ENCODE measurements at regions not wholly inside any gene's neighbourhood (a gene's known extent, or its start where the extent isn't known, plus 50 kb on each side); places are given as distances from the start of the nearest gene placed in this dataset.

- DNase-seq (ENCODE audit: low spot score) (no peak), ATAC-seq (no peak)
- H3K36me3 Mint-ChIP-seq (ENCODE audit: low read depth) = no peaks in the 10 kb centered on the region
These were observed 770.7 kb downstream of the LTN1 start for GRCh38 chr21:28221984-28222383.

More at GRCh38 chr21:28221984-28222383, 770.7 kb downstream of the LTN1 start:
- Histone ChIP-seq H3K27ac (ENCODE audit: low read depth) (no peak overlapping the region), H3K36me3 (ENCODE audit: insufficient read depth) (no peaks in the 10 kb centered on the region), H2AFZ (0 out of 2 replicates have a peak overlapping the region, but pooled peaks have one; percentile 6), H3K9me2 (ENCODE audit: insufficient read depth) (no peaks in the 10 kb centered on the region), H3K4me3 (no peak overlapping the region), H3K79me2 (replicated peaks; ENCODE audit: insufficient read depth) (no peaks in the 10 kb centered on the region), H3K4me2 (no peak overlapping the region), H3K27me3 (ENCODE audit: insufficient read depth) (no peaks in the 10 kb centered on the region), H4K20me1 (replicated peaks; ENCODE audit: insufficient read depth) (no peaks in the 10 kb centered on the region), H3K4me1 (ENCODE audit: insufficient read depth) (no peaks in the 10 kb centered on the region; the same call in 1 of the 2 replicates), H3F3A (replicated peaks; ENCODE audit: low read depth) (no peaks in the 10 kb centered on the region)
- Mint-ChIP-seq H3K4me3 (no peak overlapping the region), H3K27me3 (ENCODE audit: insufficient read depth, low read depth, poor library complexity) (peaks cover under 1% of the 10 kb centered on the region), H3K9me3 (no peaks in the 10 kb centered on the region), H3K4me1 (peaks cover 3% of the 10 kb centered on the region; the same call in 2 of the 3 replicates), H3K27ac (no peak overlapping the region)
- TF ChIP-seq EZH2 (IDR thresholded peaks at IDR 0.05; ENCODE audit: low read depth, unreplicated experiment) (no peak), CTCF (conservative IDR thresholded peaks at IDR 0.05; ENCODE audit: low read depth in 2 of 2) (no peak), ETS1 (IDR thresholded peaks at IDR 0.05) (no peak), EZH2phosphoT487 (IDR thresholded peaks at IDR 0.05; ENCODE audit: unreplicated experiment) (no peak), STAT1 (IDR thresholded peaks at IDR 0.05; ENCODE audit: unreplicated experiment) (no peak), ZNF331 (CRISPR knock-in tag; IDR thresholded peaks at IDR 0.05; ENCODE audit: low read depth) (no peak), ZNF462 (CRISPR knock-in tag; IDR thresholded peaks at IDR 0.05) (no peak), CREB1 (CRISPR knock-in tag; IDR thresholded peaks at IDR 0.05; ENCODE audit: low read depth) (no peak), JUNB (IDR thresholded peaks at IDR 0.05; ENCODE audit: unreplicated experiment) (no peak), POLR2AphosphoS5 (IDR thresholded peaks at IDR 0.05; ENCODE audit: low read depth) (no peak), NANOG (IDR thresholded peaks at IDR 0.05; ENCODE audit: borderline replicate concordance) (no peak), ZNF114 (CRISPR knock-in tag; IDR thresholded peaks at IDR 0.05) (no peak), REST (IDR thresholded peaks at IDR 0.05; ENCODE audit: unreplicated experiment) (no peak)

Data from GM23338 (cell line).